ENCODE measurements at regions not wholly inside any gene's neighbourhood (a gene's known extent, or its start where the extent isn't known, plus 50 kb on each side); places are given as distances from the start of the nearest gene placed in this dataset.

DNA sequence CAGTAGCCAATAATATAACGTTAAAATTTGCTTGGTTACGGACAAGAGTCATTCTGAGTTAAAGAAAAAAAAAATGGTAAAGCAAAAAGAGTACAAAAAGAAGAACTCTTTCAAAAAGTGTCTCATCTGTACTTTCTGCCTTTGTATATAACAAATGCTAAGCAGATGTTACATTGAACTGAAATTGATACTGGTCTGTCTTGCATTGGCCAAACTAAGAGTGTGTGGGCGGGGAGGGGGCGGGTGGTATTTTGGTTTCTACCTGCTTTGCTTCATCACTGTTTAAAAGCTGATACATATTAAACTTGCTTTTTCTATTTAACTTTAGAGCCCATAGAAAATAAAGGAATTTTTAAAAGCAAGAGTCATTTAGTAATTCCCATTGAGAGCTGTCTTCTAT is 215.0 kb upstream of the THBS1 start:
- DNase-seq: no peak

DNA sequence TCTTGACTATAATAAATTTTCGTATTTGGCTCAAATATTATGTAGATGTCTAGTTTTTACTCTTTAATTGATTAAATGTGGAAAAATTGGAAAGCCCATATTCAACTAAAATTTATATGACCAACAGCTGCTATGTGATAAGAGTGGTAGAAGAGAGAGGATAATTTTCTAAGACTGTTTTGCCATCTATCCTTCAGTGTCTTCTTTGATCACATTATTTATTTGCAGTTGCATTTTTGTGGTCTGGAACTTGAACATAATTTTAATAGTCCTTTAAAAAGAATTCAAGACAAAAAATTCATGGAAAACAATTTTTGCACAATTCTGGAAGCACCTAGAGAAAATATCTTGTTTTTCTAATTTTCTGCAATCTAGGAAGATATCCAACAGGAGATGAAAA is 213.3 kb upstream of the THBS1 start:
- DNase-seq: no peak

DNA sequence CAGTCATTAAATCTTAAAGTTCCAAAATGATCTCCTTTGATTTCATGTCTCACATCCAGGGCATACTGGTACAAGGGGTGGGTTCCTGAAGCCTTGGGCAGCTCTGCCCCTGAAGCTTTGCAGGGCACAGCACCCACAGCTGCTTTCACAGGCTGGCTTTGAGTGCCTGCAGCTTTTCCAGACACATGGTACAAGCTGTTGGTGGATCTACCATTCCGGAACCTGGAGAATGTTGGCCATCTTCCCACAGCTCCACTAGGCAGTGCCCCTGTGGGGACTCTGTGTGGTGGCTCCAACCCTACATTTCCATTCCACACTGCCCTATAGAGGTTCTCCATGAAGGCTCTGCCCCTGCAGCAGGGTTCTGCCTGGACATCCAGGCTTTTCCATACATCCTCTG is 211.1 kb upstream of the THBS1 start:
- DNase-seq: no peak

DNA sequence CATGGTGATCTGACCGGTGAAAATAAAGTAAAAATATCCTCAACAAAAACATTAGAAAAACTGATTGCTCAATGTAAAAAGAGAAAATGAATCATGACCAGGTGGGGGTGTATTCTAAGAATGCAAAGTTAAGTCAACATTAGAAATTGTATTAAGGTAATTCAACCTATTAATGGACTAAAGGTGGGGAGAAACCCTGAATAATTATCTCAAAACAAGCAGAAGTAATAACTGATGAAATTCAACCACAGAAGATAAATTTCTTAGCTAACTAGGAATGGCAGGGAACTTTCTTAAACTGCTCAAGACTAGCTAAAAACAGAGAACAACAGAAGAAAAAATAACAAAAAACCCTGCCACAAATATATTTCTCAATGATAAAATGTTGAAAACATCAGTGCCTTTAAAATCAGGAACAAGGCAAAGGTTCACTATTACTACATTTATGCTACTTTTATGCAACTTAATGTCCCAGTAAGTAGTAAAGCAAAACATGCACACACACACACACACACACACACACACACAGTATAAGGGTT is 204.4 kb upstream of the THBS1 start:
- DNase-seq: no peak

DNA sequence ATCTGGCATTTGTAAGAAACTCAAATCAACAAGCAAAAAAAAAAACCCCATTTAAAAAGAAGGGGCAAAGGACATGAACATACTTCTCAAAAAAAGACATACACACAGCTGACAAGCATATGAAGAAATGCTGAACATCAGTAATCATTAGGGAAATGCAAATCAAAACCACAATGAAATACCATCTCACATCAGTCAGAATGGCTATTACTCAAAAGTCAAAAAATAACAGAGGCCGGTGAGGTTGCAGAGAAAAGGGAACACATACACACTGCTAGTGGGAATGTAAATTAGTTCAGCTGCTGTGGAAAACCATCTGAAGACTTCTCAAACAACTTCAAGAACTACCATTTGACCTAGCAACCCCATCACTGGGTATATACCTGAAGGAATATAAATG is 199.4 kb upstream of the THBS1 start:
- no peak for DNase-seq

DNA sequence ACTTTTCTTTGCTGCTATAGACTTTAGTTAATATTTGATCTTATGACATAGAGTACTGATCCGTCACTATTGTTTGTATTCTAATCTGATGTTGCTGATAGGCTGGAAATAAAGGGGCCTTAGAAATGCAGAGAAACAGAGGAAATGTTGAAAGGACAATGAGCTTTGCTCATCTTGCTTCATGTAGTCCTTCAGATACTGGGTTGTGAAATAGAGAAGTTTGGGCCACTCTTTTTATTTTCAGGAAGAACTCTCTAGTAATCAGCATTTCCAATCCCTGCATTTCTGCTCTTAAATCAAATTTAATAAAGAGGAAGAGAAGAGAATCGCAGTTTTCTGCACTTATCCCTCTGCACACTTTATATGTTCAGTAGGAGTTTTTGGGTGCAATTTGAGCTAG is 192.8 kb upstream of the THBS1 start:
- DNase-seq: no peak

DNA sequence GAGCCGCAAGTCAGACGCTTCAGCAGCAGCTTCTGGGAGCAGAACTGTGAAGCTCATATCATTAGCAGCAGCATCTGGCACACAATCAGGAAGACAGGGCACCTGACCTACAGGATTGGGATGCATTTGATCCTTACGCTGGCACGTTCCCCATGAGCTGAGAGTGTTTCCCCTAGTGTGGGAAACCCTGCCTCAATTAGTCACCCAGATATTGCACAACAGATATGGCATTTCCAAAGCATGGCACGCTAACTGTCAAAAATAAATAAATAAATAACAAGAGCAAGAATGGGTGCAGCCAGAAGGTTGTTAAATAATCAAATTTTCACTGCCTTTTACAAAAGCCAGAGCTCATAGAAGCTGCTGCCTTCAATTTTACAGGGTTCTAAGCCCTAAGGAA is 189.6 kb upstream of the THBS1 start:
- no peak for DNase-seq

DNA sequence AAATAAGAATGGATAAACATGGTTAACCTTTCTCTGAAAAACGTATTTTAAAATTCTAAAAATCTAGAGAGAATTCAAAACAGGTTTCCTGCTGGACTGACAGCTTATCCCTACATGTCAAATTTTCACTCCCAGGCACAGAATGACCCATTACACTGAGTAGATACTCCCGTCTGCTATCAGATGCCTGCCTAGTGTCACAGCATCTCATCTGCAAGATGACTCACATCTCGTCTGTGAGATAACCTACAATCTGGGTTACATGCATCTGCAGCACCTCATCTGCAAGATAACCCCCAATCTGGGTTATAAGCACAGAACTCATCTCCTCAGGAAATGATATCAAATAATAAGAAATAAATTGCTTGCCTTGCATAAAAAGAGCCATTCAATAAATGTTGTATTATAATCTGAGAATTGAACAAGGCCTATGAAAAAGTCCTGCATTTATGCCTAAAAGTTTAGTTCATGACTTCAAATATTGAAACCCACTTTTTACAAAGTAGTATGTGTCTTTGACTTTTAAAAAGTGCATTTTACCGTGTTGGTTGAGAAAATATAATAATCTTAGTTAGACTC is 188.3 kb upstream of the THBS1 start:
- no peak for DNase-seq

DNA sequence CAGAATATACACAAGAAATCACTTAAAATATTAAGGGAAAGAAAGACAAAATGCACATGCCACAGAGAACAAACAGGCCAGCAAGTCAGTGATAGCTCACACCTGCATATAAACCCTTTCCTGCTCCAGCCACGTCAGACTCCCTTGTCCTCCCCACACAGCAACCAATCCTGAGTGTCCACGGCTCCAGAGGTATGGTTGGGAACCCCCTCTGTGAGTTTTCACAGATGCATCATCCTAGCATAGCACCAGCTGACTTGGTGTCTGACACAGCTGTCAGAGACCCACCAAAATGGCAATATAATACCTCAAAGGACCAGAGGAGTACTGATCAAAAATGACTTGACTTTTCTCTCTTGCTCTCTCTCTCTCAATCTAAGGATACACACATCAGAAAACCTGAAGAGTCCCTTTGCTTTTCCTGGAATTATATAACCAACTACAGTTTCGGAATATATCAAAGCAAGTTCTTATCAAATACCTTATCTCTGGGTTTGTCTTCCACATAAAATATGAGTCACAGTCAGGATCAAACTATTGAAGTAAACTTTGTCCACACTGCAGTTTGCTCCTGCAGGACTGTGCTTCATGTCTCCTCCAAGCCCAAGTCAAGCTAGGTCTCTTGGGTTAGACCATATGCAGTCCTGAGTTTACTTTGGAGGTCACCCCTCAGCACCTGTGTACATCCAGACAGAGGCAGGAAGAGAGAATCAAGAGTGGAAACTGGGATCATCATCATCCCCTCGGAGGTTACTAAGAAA is 187.1 kb upstream of the THBS1 start:
- no peak for DNase-seq

DNA sequence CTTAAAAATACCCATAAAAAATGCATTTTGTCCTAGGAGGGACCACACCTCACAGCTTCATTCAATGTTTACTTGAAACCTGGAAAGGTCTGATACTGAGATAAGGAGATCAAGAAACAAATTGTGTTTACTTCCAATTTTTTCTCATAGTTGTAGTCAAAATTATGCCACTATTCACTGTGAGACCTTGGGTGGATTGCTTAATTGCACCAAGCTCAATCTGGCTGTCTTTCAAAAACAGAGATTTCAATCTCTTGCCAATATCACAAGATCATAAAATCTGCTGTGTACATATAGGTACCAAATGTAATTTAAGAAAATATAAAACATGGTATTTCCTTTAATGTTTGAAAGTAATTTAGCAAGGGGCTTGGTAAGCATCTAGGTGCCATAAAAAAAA is 186.4 kb upstream of the THBS1 start:
- DNase-seq: no peak

DNA sequence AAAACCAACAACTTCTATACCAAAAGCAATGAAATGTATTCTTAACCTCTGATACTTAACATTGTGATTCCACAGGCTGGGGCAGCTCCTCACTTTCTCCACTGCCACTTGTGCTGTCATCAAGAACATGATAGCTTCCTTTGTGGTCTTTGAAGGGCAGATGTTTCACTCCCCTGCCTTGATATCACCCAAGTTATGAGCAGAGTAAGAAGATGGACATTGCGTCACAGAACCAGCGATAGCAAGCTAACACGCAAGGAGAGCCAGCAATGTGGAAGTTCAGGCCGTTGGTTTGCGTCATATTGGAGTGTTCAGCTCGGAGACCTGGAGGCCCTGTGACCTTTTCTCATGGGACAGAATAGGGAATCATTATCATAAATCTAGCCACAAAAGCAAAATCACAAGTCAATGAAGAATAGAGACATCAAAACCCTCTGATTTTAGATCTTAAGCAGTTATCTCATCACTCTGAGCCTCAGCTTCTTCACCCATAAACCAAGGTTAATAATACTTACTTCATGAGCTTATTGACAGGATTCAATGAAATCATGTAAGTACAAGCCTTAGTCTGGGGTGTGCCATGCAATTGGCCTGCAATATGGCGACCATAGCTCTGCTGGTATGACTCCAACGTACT is 183.8 kb upstream of the THBS1 start:
- no peak for DNase-seq

DNA sequence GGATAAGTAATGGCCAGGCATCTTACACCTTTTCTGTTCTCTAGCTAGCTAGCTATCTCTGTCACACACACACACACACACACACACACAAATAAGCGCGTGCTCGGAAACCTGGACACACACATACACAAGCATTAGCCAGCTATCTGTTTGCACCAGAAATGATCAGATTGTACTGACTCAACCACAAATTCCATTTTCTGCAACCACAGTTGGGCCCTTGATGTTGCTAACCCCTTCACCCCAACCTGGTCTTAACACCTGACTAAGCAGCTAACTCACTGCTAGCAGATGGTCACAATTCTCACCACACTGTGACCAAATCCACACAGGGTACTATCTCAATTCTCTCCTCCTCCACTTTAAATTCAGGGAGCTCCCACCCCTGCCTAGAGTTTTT is 183.0 kb upstream of the THBS1 start:
- DNase-seq: no peak

DNA sequence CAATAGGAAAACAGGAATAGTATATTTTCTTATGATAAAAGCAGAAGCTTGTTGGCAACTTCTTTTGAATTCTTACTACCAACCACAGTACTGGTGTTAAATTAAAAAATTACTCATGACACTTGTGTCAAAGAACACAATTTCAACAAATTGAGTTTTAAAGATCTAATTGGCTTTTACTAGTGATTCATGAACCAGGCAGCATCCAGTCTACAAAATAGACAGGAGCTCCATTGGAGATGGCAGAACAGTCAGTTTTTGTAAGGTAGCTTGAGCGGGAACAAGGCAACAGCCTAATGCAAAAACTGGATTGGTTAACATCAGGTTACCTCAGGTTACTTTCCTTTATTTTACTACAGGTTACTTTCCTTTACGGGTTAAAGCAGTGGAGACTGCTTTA is 181.3 kb upstream of the THBS1 start:
- no peak for DNase-seq

DNA sequence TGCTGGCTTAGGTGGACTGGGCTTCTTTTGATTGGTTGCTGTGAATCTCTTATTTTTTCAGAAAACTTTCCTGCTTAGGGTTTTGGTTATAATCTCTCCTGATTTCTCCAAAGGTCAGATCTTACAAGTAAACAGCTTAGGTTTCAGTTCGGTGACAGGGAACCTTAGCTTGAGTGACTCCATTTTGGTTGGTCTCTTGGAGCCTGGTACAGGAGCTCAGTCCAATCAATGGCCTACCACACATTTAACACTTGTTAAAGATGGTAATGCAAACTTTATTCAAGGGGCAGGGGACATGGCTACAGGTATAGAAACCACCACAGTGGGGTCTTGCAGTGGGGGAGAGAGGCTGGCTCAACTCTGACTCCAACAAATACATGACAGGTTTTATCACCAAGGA is 180.9 kb upstream of the THBS1 start:
- no peak for DNase-seq

DNA sequence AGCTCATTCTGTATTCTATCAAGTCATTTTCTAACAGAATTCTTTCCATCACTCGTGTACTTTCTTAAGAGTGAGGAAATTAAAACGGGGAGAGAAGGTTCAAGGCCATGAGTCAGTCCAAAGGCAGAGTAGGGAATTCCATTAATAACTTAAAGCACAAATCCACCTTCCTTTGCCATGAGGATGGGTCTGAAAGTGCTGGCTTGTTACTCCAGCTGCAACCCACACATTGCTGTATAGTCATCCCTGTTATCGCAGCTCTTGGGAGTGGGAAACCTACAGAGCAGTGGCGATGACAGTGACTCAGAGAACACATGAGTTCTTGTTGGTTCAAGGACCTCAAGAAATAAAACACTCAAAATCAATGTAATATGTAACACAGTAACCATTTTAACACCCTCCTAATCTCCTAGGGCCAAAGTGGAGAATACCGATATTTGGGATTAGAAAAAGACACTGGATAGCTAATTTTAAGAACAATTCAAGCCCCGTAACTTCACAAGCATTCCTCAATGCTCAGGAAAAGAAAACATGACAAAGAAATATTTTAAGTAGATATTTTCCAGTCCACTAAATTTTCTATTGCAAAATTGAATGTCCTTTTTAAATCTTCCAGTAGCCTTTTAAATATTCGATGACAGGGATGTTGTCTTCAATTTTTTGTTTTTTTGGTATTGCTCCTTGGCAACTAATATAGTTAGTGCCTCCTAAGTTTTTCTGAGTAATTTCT is 179.9 kb upstream of the THBS1 start:
- DNase-seq: no peak

DNA sequence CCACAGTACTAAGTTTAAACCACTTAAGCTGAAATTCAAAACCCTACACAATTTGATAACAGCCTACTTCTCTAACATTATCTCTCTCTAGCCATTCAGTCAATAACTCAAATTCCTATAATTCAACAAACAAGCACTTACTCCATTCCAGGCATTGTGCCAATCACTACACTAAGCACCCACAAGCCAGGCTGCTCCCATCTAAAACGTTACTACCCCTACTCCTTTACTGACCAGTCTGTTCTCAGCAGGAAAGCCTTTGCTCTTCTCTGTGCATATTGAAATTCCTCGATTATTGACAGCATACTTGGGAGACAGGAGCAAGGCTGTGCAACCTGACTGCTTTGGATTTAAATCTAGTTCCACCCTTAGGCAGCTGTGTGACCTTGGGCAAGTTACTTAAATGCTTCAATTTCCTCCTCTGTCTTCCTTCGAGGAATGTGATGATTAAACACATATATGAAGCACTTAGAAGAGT is 177.2 kb upstream of the THBS1 start:
- DNase-seq: no peak

DNA sequence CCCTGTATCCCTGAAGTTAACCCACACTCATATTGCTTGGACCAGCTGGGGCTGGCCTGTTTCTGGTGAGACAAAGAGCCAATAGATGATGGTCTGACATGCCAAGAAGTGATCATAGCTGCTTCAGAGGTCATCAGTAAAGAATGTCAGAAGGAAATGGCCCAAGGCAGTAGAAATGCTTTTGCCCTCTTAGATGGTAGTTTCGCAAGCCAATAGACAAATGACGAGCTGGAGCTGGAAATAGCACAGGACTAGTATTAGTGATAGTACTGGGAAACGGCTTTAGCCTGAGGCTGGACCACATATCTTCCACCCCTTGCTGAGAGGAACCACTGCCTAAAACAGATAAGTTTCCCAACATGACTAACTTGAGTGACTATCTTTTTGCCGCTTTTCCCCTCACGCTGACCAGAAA is 176.1 kb upstream of the THBS1 start:
- DNase-seq: no peak

DNA sequence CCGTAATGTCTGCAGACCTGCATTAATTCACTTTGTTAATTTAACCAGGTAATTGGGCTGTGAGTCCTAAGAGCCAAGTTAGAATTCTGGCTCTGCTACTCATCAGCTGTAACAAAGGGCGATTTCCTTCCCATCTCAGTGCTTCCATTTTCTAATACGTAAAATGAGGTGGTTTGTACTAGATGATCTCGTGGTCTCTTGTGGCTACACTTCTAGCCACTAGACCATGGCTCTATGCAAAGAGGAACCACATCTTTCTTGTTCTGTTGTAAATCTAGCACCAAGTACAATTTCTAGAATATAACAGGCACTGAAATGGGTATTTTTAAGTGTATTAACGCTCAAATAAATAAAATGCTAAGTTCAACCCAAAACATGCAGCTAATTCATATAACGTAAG is 174.4 kb upstream of the THBS1 start:
- no peak for DNase-seq

DNA sequence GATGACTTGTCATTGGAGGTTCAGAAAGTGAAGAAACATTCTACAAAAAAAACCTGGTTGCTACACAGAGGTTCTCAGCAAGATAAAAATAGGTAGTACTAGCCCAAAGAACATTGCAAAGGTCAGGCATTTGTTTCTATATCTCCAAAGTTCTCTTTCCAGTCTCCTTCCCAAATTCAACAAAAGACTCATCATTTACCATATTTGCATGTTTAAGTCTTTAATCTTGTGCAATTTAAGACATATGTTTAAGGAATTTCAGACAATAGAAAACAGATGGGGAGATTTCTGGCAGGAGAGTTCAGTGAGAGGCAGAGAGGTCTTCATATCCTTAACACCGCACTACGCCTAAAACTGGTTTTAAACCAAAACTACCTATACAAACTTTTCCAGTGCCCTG is 173.8 kb upstream of the THBS1 start:
- no peak for DNase-seq

DNA sequence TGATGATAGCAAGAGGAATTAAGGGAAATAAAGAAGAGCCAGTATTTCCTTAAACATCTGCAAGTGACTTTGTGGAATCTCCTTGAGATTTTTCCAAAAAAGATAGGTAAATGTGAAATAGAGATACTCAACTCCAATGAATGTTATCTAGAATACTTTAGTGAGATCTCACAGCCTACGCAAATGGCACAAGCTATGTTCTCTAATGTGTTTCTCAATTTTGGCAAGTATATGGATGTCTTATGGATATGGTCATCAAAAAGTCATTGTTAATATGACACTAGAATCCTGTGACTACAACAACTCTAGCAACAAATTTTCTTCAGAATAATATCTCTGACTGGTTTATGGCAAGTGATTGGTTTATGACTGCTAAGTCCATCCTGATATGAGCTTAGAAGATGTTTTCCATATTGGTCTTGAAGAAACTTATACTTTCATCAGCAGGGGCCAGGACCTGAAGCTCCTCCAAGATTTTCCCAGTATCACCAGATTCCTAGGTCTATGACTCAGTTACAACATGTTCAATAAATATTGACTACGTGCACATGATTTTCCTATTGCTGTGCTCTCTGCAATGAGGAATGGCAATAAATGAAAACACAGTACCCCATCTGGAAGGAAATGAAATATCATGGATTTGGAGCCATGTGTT is 170.9 kb upstream of the THBS1 start:
- no peak for DNase-seq

DNA sequence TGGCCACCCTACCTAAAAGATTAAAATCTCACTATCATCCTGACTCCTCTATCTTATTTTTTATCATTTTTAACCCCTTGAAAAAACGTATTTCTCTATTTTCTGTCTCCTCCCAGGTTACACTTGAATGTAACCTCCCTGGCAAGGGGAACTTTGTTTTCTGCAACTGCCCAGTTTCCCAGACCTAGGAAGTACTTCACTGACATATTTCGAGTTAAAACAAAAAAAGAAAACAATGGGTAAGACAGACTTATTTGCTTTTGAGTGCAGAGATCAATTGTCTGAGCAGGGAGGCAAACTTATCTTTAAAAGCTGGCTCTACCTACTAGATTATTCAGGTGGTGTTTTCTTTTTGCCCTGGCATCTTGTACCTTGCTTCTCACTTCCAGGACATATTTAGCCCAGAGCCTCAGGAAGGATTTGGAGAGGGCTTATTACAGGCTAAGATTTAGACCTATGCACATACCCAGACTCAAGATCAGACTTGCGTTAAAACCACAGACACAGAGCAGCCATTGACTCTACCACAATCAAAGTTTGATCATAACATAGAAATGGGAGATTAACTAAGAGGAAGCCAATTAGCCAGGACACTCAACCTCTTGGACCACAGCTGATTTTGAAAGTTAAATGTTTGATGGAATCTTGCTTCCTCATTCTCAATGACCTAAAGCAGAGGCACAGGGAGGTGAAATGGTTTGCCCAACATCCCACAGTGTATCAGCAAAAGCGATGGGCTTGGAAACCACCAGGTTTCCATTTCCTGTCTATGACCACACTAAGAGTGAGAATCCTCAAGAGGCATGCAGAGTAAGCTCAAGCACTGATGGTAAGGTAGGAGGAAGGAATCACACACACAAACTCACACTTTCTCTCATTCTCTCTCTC is 169.5 kb upstream of the THBS1 start:
- DNase-seq: no peak

DNA sequence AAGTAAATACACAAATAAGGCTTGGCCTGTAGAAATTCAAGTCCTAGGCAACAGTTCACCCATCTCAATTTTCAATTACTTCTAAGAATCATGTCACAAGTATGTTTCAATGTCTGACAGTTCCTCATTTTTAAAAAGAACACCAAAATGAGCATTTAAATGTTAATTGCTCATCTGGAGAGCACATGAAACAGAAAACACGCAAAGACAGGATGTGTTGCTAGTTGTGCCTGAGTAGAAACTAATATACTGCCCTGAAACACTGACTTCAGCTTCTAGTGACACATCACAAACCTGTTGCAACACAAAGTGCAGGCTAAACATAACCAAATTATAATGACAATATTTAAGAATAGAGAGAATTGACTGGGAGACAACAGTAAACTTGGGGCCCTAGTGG is 167.3 kb upstream of the THBS1 start:
- DNase-seq: no peak

Data from NCI-H1417 treated with DMSO at 0.1 percent for 48 hours (cell line).